ENCODE measurements at regions not wholly inside any gene's neighbourhood (a gene's known extent, or its start where the extent isn't known, plus 50 kb on each side); places are given as distances from the start of the nearest gene placed in this dataset.

GRCh38 chr15:39327005-39327730, 253.7 kb upstream of the THBS1 start:
- TF ChIP-seq, protein P1, sequence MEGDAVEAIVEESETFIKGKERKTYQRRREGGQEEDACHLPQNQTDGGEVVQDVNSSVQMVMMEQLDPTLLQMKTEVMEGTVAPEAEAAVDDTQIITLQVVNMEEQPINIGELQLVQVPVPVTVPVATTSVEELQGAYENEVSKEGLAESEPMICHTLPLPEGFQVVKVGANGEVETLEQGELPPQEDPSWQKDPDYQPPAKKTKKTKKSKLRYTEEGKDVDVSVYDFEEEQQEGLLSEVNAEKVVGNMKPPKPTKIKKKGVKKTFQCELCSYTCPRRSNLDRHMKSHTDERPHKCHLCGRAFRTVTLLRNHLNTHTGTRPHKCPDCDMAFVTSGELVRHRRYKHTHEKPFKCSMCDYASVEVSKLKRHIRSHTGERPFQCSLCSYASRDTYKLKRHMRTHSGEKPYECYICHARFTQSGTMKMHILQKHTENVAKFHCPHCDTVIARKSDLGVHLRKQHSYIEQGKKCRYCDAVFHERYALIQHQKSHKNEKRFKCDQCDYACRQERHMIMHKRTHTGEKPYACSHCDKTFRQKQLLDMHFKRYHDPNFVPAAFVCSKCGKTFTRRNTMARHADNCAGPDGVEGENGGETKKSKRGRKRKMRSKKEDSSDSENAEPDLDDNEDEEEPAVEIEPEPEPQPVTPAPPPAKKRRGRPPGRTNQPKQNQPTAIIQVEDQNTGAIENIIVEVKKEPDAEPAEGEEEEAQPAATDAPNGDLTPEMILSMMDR (IDR thresholded peaks at IDR 0.05; ENCODE audit: borderline replicate concordance, insufficient read depth, low read depth, low read length): no peak
- H3K4me3 ChIP-seq (ENCODE audit: low read depth, low read length): no peak overlapping the region

DNA sequence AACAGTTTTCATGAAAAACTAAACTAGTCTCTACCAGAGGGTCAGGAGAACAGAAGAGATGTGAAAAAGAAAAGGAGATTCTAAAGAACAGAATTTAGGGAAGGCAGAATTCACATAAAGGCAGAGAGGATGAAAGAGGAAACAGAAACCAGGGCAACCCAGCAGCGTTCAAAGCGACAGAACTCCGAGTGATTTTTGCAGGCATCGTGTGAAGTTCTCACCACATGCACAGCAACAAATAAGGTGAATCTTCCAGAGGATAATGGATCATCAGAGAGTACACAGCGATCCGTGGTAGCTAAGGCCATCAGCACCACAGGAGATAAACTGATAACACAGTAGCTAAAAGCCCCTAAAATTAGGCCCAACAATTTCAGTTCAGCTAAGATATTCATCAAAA, 250.8 kb upstream of the THBS1 start:
- TF ChIP-seq, protein P1 (IDR thresholded peaks at IDR 0.05; ENCODE audit: borderline replicate concordance, insufficient read depth, low read depth, low read length): no peak
- no peak overlapping the region for H3K4me3 ChIP-seq (ENCODE audit: low read depth, low read length)

DNA sequence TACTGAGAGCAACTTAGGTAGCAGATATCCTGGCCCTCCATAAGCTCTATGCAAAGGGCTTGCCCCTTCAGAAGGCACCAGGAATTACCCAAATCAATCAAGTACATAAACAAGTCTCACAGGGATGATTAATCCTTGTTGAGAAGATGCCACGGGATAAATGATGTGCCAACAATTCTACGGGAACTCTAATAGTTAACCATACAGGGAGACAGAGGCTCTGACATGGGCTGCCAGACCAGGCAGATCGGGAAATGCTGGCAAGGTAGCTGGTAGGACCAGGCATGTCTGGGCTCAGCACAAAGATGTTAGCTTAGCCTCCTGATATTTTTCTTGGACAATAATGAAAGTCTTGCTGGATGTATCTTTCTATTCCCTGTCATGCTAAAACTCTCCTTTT, 249.3 kb upstream of the THBS1 start:
- H3K4me3 ChIP-seq (ENCODE audit: low read depth, low read length): no peak overlapping the region
- TF ChIP-seq, protein P1 (IDR thresholded peaks at IDR 0.05; ENCODE audit: borderline replicate concordance, insufficient read depth, low read depth, low read length): no peak

DNA sequence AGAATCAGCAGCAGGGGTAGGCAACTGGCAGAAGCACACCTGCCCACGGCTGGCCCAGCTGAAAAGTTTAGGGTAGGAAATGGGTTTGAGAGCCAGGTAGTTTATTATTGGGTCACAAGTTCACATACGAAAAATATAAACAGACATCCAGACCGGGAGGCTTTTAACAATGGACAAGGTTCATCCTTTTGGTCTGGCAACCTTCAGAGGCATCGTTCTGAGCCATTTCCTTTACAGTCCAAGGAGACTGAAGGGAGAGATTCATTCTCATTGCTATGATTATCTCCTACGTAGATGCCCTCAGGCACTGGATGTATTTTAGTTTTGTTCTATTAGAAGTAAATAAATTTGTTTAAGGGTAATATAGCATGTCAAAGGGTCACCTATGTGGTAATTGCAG, 248.0 kb upstream of the THBS1 start:
- no peak overlapping the region for H3K4me3 ChIP-seq (ENCODE audit: low read depth, low read length)
- TF ChIP-seq, protein P1 (IDR thresholded peaks at IDR 0.05; ENCODE audit: borderline replicate concordance, insufficient read depth, low read depth, low read length): no peak

DNA sequence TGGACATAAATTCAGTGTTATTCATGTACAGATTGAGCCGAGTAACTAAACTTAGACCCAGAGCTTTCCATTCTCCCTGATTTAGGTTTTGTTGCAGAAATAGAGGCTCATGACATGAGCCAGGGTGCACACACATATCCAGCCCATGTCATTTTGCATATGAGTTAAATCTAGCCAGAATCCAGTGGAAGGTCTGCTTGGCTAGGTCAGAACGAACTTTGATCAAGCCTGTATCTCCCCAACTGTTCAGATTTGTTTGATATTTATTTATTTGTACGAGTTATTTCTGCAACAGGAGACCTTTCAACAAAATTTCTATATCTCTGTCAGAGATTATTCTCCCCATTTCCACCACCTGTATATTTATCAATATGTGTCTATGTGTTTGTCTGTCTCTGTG, 247.5 kb upstream of the THBS1 start:
- TF ChIP-seq, protein P1 (IDR thresholded peaks at IDR 0.05; ENCODE audit: borderline replicate concordance, insufficient read depth, low read depth, low read length): no peak
- no peak overlapping the region for H3K4me3 ChIP-seq (ENCODE audit: low read depth, low read length)

DNA sequence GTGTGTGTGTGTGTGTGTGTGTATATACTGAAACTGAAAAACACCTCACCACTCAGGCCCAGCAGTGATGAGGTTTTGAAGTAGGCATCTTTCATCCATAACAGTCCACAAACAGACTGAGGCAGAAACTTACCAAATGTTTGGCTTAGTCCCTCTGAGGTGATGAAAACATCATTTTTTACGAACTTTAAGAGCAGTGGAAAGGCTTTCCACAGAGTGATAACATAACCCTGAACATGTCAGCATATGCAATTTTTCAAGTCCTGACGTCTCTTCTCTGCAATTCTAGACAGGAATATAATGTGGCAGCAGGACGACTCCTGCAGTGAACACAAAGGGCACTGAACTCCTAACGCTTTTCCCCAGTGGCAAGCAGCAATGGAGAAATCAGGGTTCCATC, 247.0 kb upstream of the THBS1 start:
- H3K4me3 ChIP-seq (ENCODE audit: low read depth, low read length): no peak overlapping the region
- TF ChIP-seq, protein P1 (IDR thresholded peaks at IDR 0.05; ENCODE audit: borderline replicate concordance, insufficient read depth, low read depth, low read length): no peak

DNA sequence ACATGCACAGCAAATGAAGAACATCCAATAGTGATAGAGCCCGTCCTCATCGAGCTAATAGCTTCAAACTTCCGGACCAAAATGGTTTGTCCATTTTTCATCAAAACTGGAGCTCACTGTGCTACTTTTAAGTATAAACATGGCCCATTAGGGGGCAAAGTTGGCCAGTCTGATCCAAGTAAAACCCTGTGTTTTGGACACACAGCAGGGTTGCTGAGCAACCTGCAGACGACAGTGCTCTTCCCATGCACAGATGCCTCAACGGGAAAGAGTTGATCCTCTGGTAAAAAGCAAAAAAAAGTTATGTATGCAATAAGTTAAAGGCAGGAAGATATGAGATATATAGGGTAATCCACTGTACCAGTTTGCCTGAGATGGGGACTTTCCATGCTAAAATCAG, 244.0 kb upstream of the THBS1 start:
- TF ChIP-seq, protein P1 (IDR thresholded peaks at IDR 0.05; ENCODE audit: borderline replicate concordance, insufficient read depth, low read depth, low read length): no peak
- no peak overlapping the region for H3K4me3 ChIP-seq (ENCODE audit: low read depth, low read length)

Measured in GM12875 (cell line).